ENCODE measurements at regions not wholly inside any gene's neighbourhood (a gene's known extent, or its start where the extent isn't known, plus 50 kb on each side); places are given as distances from the start of the nearest gene placed in this dataset.
A peak's percentile ranks its signal among the peaks of the same experiment; 100 is the strongest.

DNA sequence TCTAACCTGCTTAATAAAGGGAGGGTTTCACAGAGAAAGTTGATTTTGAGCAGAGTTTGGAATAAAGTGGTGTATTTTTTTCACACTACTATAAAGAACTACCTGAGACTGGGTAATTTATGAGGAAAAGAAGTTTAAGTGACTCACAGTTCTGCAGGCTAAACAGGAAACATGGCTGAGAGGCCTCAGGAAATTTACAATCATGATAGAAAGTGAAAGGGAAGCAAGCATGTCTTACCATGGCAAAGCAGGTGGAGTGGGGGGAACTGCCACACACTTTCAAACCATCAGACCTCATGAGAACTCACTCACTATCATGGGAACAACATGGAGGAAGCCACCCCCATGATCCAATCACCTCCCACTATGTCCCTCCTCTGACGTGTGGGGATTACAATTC lies 546.7 kb downstream of the EPHA4 start:
- Mint-ChIP-seq H3K27ac (peak overlapping the region; percentile 43), H3K9me3 (no peaks in the 10 kb centered on the region), H3K4me1 (peaks cover 14% of the 10 kb centered on the region), H3K27me3 (no peaks in the 10 kb centered on the region), H3K36me3 (no peaks in the 10 kb centered on the region), H3K4me3 (no peak overlapping the region)
- ATAC-seq (ENCODE audit: low read depth) (peak; percentile 59), DNase-seq (ENCODE audit: low spot score in 2 of 2) (no peak)

DNA sequence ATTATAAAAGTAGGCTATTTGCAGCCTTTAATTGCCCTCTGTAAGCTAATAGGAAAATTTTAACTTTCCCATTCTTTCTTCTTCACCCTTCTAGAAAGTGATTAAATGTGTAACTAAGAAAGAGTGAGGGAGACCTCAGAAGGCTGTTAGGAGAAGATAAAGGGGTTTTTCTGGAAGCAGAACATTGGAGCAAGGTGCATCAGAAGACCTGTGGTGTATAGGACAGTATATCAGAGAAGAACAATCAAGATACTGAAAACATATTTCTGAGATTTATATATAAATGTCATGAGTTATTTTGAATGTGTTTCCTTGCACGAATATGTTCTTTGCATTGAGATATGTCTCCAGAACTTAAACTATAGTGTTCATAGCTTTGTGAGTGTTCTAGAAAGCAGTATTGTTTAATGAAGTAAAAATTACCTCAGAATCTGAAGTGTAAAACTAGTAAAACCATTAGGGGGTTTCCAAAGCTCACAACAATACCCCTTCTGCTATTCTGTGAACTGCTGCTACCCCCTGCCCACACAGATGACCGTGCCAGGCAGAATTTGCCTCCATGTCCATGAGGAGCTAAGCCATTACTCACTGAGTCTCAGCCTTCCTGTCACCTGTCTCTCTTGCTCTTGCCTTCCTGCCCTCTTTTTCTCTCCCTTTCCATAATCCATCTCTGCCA lies 537.9 kb downstream of the EPHA4 start:
- DNase-seq (ENCODE audit: low spot score in 2 of 2) (no peak), ATAC-seq (ENCODE audit: low read depth) (no peak)
- Mint-ChIP-seq H3K27ac (no peak overlapping the region), H3K4me3 (no peak overlapping the region), H3K36me3 (no peaks in the 10 kb centered on the region), H3K27me3 (peaks cover 2% of the 10 kb centered on the region), H3K9me3 (no peaks in the 10 kb centered on the region), H3K4me1 (peaks cover 3% of the 10 kb centered on the region)

DNA sequence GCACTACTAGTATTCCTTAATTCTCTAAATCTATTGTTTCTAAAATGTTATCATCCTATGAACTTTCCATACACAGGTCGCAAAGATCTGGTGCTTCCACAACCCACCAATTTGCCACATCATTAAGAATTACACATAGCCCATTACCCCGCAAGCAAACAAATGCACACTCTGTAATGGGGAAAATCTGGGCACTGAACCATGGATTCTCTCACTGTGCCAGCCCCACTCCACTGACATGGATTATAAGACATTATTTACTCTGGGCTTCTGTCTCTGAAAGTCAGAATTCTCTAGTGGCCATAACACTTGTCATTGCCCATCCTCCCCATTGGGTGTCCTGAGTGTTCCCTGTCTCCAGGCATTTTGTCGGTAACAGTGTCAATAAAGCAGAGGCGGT lies 537.1 kb downstream of the EPHA4 start:
- no peaks in the 10 kb centered on the region for H3K9me3 Mint-ChIP-seq
- no peaks in the 10 kb centered on the region for H3K36me3 Mint-ChIP-seq
- H3K4me1 Mint-ChIP-seq: peaks cover 3% of the 10 kb centered on the region
- peaks cover 2% of the 10 kb centered on the region for H3K27me3 Mint-ChIP-seq
- no peak for DNase-seq (ENCODE audit: low spot score in 2 of 2)
- no peak overlapping the region for H3K27ac Mint-ChIP-seq
- ATAC-seq (ENCODE audit: low read depth): no peak
- H3K4me3 Mint-ChIP-seq: no peak overlapping the region

DNA sequence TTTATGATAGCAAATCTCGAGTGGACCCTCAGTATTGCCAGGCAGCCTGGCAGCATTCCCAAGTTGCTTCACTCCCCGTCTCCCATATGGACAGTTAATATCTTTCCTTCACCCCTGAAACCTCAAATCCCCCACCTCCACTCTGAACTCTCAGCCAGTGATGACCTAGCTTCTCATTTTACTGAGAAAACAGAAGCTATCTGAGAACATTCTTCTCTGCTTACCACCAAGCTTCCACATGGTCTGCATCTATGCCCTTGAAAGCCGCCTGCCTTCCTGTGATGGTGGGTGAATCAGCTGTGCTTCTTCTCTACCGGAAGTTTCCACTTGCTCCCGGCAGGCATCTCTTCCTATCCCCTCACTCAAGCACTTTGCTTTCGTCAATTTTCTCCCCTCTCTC lies 529.2 kb downstream of the EPHA4 start:
- ATAC-seq (ENCODE audit: low read depth) (no peak), DNase-seq (ENCODE audit: low spot score in 2 of 2) (no peak)
- Mint-ChIP-seq H3K4me3 (no peak overlapping the region), H3K27me3 (no peaks in the 10 kb centered on the region), H3K27ac (no peak overlapping the region), H3K4me1 (no peaks in the 10 kb centered on the region), H3K36me3 (no peaks in the 10 kb centered on the region), H3K9me3 (no peaks in the 10 kb centered on the region)

DNA sequence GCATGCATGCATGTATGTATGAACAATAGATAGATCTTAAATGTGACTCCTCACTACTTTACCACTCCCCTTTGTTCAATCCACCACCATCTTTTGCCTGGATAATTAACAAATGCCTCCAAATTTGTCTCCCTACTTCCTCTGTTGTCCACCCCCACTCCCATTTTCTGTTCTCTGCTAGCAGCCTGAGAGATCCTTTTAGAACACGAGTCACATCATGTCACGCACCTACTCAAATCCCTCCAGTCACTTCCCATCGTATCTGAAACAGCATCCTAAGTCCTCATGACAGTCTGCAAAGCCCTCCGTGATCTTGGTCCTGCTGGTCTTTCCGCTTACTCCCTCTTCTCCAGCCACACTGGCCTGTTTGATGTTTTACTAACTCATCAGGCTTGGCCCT lies 527.3 kb downstream of the EPHA4 start:
- Mint-ChIP-seq H3K36me3 (no peaks in the 10 kb centered on the region), H3K4me3 (no peak overlapping the region), H3K4me1 (no peaks in the 10 kb centered on the region), H3K27me3 (no peaks in the 10 kb centered on the region), H3K27ac (no peak overlapping the region), H3K9me3 (no peaks in the 10 kb centered on the region)
- ATAC-seq (ENCODE audit: low read depth) (no peak), DNase-seq (ENCODE audit: low spot score in 2 of 2) (no peak)

DNA sequence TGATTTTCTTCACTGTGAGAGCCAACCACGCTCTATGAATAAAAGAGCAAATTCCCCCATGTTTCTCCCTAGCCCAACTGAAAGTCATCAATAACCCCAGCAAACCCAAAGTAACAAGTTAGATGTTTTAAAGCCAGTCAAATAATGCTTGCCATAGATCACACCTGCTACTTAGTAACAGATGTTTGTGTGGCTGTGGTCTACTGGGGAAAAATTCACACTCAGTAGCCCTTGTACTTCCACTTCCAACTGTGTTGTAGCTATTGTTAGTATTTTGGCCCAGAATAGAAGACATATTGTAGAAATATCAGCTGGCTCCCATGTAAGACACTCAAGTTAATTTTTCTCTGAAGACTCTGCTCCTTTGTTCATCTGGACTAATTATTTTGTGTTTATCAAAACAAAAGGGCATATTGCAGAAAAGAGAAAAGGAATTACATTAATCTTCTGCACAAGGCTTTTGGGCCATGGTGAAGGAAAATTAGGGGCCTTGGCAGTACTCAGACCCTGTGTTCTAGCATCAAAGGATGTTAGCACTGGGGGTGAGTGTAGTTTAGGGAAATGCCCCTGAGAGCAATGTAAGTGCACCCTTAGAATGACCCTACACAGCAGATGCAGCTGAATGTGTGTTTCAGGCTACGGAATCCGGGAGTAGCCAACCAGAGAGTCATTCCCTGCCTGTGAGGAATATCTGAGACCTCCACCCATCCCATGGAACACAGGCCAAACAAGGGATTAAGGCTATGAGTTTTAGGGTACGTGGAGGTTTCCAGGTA lies 521.9 kb downstream of the EPHA4 start:
- DNase-seq (ENCODE audit: low spot score in 2 of 2) (no peak), ATAC-seq (ENCODE audit: low read depth) (no peak)
- Mint-ChIP-seq H3K4me3 (no peak overlapping the region), H3K4me1 (no peaks in the 10 kb centered on the region), H3K27ac (no peak overlapping the region), H3K36me3 (no peaks in the 10 kb centered on the region), H3K27me3 (no peaks in the 10 kb centered on the region), H3K9me3 (no peaks in the 10 kb centered on the region)

DNA sequence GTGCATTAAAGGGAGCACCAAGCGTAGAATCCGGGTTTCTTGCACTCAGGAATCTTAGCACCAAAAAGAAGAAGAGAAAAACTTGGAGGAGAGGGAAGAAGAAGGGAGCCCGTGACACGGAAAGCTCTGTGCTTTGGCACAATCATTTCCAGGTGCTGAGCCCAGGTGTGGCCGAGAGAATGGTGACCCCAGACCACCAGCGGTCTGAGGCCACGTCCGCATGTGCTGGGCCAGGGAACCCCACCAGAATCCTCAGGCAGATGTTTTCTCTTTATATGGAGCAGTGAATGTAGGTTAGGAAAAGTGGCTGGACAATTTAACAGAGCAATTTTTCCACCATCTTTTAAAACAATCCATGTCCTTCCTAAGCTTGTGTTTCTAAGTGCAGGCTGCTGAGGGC lies 520.9 kb downstream of the EPHA4 start:
- Mint-ChIP-seq H3K4me1 (no peaks in the 10 kb centered on the region), H3K27me3 (no peaks in the 10 kb centered on the region), H3K9me3 (no peaks in the 10 kb centered on the region), H3K27ac (no peak overlapping the region), H3K36me3 (no peaks in the 10 kb centered on the region), H3K4me3 (no peak overlapping the region)
- ATAC-seq (ENCODE audit: low read depth): no peak
- no peak for DNase-seq (ENCODE audit: low spot score in 2 of 2)

DNA sequence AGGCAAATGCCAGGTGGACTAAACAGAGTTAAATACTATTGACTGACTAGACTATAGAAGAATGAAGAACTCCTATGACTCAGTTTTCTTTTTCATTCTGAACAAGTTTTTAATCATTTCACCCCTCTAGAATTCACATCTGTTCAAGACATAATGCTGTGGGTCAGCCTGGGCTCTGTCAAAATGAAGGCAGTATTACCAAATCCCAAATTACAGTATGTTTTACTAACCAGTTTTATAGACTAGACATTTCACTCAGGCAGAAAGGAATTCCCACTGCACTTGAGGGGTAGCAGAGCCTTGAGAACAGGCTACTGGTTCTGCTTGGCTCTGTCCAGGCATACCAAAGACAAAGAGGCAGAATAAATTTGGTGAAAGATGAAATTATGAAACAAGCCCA lies 511.7 kb downstream of the EPHA4 start:
- peaks cover 7% of the 10 kb centered on the region for H3K4me1 Mint-ChIP-seq

DNA sequence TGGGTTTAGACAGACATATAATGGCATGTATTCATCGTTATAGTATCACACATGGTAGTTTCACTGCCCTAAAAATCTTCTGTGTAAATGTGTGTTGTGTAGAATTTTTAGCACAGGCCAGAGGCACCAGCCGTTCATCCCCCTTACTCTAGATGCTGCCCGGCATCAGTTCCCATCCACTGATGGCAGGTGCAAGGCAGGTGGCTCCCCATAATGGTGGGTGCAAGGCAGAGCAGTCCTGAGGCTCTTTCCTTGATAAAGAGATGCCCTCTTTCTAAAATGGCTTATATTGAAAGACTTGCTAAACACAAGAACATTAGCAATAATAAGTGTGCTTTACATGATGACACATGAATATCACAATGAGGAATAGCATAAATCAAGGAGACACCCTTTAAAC lies 508.5 kb downstream of the EPHA4 start:
- H3K36me3 Mint-ChIP-seq: no peaks in the 10 kb centered on the region
- peaks cover 7% of the 10 kb centered on the region for H3K4me1 Mint-ChIP-seq
- no peak for DNase-seq (ENCODE audit: low spot score in 2 of 2)
- ATAC-seq (ENCODE audit: low read depth): no peak
- H3K4me3 Mint-ChIP-seq: no peak overlapping the region
- H3K9me3 Mint-ChIP-seq: peaks cover 5% of the 10 kb centered on the region
- no peak overlapping the region for H3K27ac Mint-ChIP-seq
- H3K27me3 Mint-ChIP-seq: peaks cover 6% of the 10 kb centered on the region

More for the DNA sequence above, 511.7 kb downstream of the EPHA4 start:
- no peak for ATAC-seq (ENCODE audit: low read depth)
- no peak overlapping the region for H3K4me3 Mint-ChIP-seq
- no peak for DNase-seq (ENCODE audit: low spot score in 2 of 2)
- H3K9me3 Mint-ChIP-seq: peaks cover 5% of the 10 kb centered on the region
- no peaks in the 10 kb centered on the region for H3K36me3 Mint-ChIP-seq
- H3K27ac Mint-ChIP-seq: no peak overlapping the region
- H3K27me3 Mint-ChIP-seq: peaks cover 6% of the 10 kb centered on the region

DNA sequence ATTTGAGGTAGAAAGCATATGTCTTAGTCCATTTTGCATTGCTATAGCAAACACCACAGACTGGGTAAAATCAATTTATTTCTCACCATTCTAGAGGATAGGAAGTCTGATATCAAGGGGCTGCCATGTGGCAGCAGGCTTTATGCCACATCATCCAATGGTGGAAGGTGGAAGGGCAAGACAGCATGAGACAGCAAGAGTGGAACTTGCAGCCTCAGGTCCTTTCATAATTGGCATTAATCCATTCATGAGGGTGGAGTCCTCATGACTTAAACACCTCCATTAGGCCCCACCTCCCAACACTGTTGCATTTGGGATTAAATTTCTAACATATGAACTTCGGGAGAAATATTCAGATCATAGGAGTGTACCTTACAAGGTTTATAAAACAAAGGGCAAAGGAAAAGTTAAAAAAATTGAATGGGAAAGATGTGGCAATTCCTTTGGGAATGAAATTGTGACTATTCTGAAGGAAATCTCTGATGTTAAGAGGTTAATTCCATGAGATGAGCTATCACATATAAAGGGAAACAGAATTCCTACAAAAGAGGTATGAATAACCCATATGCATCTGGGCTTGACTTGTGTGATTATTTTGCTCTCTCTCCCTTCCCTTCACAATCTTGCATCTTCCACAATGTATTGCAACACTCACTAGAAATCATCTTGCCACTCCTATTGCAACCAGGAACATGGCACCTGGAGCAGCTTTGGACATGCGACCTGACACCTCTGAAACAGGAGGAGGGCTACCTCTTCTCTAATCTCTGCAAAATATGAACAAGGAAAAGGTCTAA lies 507.8 kb downstream of the EPHA4 start:
- Mint-ChIP-seq H3K9me3 (peaks cover 2% of the 10 kb centered on the region), H3K4me3 (no peak overlapping the region), H3K27ac (no peak overlapping the region), H3K4me1 (peaks cover 6% of the 10 kb centered on the region), H3K36me3 (no peaks in the 10 kb centered on the region), H3K27me3 (peaks cover 6% of the 10 kb centered on the region)
- no peak for DNase-seq (ENCODE audit: low spot score in 2 of 2)
- no peak for ATAC-seq (ENCODE audit: low read depth)

DNA sequence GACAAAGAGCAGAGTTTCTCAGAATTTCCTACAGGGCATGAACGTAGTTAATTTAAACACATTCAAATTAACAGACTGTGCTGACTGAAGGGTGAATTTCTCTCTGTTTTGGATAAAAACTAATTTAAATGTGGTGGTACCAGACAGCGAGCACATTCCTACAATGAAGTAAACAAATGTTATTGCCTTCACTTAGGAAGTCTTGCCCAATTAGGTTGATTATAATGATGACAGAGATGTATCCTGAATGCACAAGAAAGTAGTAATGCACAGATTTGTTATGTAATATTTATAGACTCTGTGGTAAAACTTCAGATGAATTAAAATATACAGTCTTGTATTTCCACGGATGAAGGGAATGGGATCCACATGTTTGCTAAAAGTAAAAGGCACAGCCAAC lies 507.2 kb downstream of the EPHA4 start:
- Mint-ChIP-seq H3K27ac (no peak overlapping the region), H3K27me3 (peaks cover 6% of the 10 kb centered on the region)
- ATAC-seq (ENCODE audit: low read depth): no peak

DNA sequence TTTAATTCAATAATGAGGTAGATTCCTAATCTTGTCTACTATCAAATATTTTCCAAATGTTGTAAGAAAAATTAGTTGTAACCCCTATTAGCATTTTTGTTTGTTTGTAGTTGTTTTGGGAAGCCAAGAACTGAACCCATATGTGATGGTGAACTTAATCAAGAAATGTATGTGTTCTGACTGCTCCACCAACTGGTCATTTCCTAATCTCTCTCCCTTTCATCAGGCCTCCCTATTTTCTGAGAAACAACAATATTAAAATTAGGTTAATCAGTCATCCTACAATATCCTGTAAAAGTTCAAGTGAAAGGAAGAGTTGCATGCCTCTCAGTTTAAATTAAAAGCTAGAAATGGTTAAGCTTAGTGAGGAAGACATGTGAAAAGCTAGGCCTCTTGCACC lies 504.0 kb downstream of the EPHA4 start:
- Mint-ChIP-seq H3K4me1 (no peaks in the 10 kb centered on the region), H3K36me3 (peaks cover 4% of the 10 kb centered on the region), H3K9me3 (peaks cover 13% of the 10 kb centered on the region), H3K4me3 (no peak overlapping the region), H3K27me3 (no peaks in the 10 kb centered on the region), H3K27ac (no peak overlapping the region)
- ATAC-seq (ENCODE audit: low read depth) (no peak), DNase-seq (ENCODE audit: low spot score in 2 of 2) (no peak)

More for the DNA sequence above, 507.2 kb downstream of the EPHA4 start:
- no peak for DNase-seq (ENCODE audit: low spot score in 2 of 2)
- H3K36me3 Mint-ChIP-seq: no peaks in the 10 kb centered on the region
- H3K4me3 Mint-ChIP-seq: no peak overlapping the region
- peaks cover 2% of the 10 kb centered on the region for H3K4me1 Mint-ChIP-seq
- no peaks in the 10 kb centered on the region for H3K9me3 Mint-ChIP-seq

DNA sequence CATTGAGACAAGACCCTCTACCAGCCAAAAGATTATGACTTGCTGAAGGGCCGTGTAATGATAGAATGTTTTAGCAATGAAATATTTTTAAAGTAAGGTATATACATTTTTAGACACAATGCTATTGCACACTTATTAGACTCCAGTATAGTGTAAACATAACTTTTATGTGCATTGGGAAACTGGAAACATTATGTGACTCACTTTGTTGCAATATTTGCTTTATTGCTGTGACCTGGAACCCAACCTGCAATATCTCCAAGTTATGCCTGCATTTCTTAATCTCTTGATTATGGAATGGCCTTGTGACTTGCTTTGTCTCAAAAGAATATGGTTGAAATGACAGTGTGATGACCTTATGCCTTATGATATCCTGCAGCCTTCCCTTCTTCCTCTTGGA lies 502.0 kb downstream of the EPHA4 start:
- peaks cover 4% of the 10 kb centered on the region for H3K36me3 Mint-ChIP-seq
- no peak overlapping the region for H3K4me3 Mint-ChIP-seq
- no peak overlapping the region for H3K27ac Mint-ChIP-seq
- no peaks in the 10 kb centered on the region for H3K4me1 Mint-ChIP-seq
- H3K9me3 Mint-ChIP-seq: peaks cover 13% of the 10 kb centered on the region
- peaks cover 1% of the 10 kb centered on the region for H3K27me3 Mint-ChIP-seq
- DNase-seq (ENCODE audit: low spot score in 2 of 2) (no peak), ATAC-seq (ENCODE audit: low read depth) (no peak)

DNA sequence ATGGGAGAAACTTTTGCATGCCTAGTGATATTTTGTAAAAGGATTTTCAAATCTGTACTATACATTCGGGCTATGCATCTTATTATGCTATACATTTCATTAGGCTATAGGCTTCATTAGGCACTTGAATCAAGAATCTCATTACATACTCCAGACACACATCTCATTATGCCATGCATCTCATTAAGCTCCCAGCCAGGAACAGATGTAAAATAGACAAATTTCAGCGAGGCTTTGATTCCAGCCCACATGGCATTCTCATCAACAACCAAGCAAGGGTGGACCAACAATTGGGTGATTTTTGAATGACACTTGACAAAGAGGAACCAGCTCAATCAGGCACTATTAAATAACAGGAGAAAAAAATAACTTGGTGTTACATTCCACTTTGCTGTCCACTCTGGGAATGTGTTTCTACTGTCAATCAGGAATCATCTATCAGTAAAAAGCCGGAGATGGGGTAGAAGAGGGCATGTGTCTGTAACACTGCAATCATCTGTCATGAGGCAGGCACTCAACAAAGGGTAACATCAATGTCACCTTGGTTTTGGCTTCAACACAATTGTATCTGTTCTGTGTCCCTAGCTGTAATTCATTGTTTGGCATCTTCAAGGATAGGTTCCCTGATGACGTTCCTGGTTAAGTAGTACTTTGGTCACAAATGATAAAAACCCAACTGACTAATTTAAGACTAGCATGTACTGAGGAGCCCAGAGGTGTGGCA lies 498.6 kb downstream of the EPHA4 start:
- no peak for ATAC-seq (ENCODE audit: low read depth)
- Mint-ChIP-seq H3K27ac (no peak overlapping the region), H3K4me1 (peaks cover 2% of the 10 kb centered on the region), H3K4me3 (no peak overlapping the region), H3K27me3 (peaks cover 1% of the 10 kb centered on the region), H3K9me3 (peaks cover 15% of the 10 kb centered on the region), H3K36me3 (peaks cover 4% of the 10 kb centered on the region)
- DNase-seq (ENCODE audit: low spot score in 2 of 2): no peak

Data from memory B cell (primary cell).